ENCODE measurements at regions not wholly inside any gene's neighbourhood (a gene's known extent, or its start where the extent isn't known, plus 50 kb on each side); places are given as distances from the start of the nearest gene placed in this dataset.

DNA sequence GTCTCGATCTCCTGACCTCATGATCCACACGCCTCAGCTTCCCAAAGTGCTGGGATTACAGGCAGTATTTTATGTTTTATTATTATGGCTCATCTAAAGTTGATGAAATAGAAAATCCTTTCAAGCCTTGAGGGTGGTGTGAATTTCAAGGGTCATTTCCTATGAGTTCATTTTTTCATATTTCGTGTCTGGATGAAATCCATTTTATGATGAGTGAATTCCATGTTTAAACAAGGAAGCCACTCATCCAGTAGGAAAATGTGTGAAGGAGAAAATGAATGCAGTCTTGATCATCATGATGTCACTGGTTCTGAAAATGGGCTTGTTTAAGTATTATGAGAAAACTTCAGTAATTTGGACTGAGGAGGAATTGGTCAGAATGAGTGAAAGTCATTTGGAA is 74.6 kb upstream of the ZSWIM6 start:
- POLR2A ChIA-PET = no interaction called here
- TF ChIP-seq, protein P1, sequence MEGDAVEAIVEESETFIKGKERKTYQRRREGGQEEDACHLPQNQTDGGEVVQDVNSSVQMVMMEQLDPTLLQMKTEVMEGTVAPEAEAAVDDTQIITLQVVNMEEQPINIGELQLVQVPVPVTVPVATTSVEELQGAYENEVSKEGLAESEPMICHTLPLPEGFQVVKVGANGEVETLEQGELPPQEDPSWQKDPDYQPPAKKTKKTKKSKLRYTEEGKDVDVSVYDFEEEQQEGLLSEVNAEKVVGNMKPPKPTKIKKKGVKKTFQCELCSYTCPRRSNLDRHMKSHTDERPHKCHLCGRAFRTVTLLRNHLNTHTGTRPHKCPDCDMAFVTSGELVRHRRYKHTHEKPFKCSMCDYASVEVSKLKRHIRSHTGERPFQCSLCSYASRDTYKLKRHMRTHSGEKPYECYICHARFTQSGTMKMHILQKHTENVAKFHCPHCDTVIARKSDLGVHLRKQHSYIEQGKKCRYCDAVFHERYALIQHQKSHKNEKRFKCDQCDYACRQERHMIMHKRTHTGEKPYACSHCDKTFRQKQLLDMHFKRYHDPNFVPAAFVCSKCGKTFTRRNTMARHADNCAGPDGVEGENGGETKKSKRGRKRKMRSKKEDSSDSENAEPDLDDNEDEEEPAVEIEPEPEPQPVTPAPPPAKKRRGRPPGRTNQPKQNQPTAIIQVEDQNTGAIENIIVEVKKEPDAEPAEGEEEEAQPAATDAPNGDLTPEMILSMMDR (IDR thresholded peaks at IDR 0.05; ENCODE audit: low read depth, low read length) = no peak
- Histone ChIP-seq H3K9me3 (ENCODE audit: control insufficient read depth, insufficient read depth, low read length) (no peaks in the 10 kb centered on the region), H3K27ac (ENCODE audit: low read depth, low read length) (no peak overlapping the region), H3K27me3 (ENCODE audit: control insufficient read depth, insufficient read depth, low read length) (no peaks in the 10 kb centered on the region), H3K4me3 (ENCODE audit: low read depth, low read length) (no peak overlapping the region)
- CTCF ChIA-PET = no interaction called here
- DNase-seq (ENCODE audit: low read depth, low spot score) = no peak

DNA sequence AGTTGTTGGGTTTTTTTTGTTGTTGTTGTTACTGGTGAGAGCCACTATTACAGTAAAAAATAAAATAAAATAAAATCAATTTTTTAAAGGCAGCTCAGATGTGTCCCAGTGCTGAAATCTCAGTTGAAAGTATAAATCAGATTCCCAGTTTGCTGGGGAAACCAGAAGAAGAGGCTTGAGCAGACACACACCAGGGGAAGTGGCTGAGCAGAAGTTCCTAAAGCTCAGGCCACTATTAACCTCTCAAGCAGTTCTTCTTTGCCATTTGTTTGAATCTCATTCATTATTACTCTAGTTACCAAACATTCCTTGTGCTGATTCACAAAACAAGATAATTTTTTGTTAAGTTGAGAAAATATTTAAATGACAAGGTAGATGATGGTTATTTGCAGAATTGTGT is 70.9 kb upstream of the ZSWIM6 start:
- H3K27me3 ChIP-seq (ENCODE audit: control insufficient read depth, insufficient read depth, low read length) = no peaks in the 10 kb centered on the region
- ChIA-PET CTCF (no interaction called here), POLR2A (no interaction called here)
- no peak overlapping the region for H3K27ac ChIP-seq (ENCODE audit: low read depth, low read length)
- TF ChIP-seq, protein P1 (IDR thresholded peaks at IDR 0.05; ENCODE audit: low read depth, low read length) = no peak
- no peak overlapping the region for H3K4me3 ChIP-seq (ENCODE audit: low read depth, low read length)
- H3K9me3 ChIP-seq (ENCODE audit: control insufficient read depth, insufficient read depth, low read length) = no peaks in the 10 kb centered on the region
- DNase-seq (ENCODE audit: low read depth, low spot score) = no peak

DNA sequence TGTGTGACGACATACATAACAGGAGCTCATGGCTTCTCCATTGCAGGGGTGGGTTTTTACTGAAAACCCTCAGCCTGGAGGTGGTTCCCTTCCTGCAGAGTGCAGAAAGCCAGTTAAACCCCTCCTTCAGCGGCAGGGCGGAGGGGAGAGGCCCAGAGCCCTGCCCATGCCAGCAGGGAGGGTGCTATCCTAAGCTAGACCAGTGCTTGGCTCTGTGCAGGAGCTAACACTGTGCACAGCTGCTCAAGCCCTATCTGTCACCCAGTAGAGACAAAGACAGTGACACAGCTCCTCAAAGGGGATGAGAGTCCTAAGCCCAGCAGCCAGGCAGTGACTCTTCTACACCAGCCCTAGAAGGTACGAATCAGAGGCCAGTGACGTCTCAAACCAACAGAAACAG is 70.0 kb upstream of the ZSWIM6 start:
- POLR2A ChIA-PET = no interaction called here
- H3K27me3 ChIP-seq (ENCODE audit: control insufficient read depth, insufficient read depth, low read length) = no peaks in the 10 kb centered on the region
- DNase-seq (ENCODE audit: low read depth, low spot score) = no peak
- CTCF ChIA-PET = interaction anchor here (0.5 kb wide), 1 partner anchor 14 kb away, joined by 3 read pairs; no protein-coding TSS in a partner anchor
- H3K4me3 ChIP-seq (ENCODE audit: low read depth, low read length) = no peak overlapping the region
- H3K27ac ChIP-seq (ENCODE audit: low read depth, low read length) = no peak overlapping the region
- TF ChIP-seq, protein P1 (IDR thresholded peaks at IDR 0.05; ENCODE audit: low read depth, low read length) = no peak
- H3K9me3 ChIP-seq (ENCODE audit: control insufficient read depth, insufficient read depth, low read length) = no peaks in the 10 kb centered on the region

DNA sequence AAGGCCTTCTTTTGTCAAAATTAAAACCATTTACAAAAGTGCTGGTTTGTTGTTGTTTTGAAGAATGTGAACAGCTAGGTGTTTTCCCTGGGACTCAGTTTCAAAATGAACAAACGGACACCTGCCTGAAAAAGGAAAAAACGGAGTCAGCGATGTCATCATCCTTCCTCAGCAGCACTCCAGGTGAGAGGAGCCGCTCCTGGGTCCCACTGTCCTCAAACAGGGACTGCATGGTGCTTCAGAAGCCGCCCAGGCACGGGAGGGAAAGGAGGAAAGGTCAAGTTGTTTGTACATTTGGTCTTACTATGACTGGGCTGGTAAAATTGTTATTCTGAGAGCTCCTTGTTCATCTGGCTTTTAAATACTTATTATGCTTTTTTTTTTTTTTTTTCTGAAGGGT is 69.0 kb upstream of the ZSWIM6 start:
- TF ChIP-seq, protein P1 (IDR thresholded peaks at IDR 0.05; ENCODE audit: low read depth, low read length) = no peak
- POLR2A ChIA-PET = no interaction called here

DNA sequence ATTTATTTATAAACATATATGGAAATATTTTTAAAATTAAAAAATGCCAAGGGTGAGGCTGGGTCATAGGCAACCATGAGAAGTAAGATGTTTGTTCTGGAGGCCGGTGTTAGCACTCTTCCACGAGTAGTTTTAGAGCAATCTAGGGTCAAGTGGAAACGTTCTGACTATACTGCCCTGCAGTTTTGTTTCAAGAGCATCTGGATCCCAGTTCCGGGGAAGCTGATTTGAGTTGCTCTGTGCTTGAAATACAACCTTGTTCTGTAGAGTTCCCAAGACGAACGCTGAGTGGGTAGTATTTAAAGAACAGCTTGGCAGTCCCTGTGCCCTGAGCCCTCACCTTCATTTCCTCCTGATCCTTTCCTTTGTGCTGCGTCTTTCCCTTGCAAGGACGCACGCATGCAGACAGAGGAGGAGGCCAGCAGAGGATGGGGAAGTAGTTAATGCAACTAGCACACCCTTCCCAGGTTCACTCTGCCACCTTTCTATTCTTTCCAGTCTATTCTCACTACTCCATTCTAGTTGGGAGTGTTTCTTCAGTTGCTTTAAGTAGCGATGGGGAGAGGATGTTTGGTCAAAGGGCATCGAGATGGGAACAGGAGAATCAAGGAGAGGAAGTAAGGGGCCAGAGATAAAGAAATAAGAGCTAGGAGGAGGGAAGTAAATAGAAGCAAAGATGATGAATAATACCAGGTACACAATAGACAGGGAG is 68.3 kb upstream of the ZSWIM6 start:
- Histone ChIP-seq H3K4me3 (ENCODE audit: low read depth, low read length) (no peak overlapping the region), H3K27me3 (ENCODE audit: control insufficient read depth, insufficient read depth, low read length) (no peaks in the 10 kb centered on the region), H3K27ac (ENCODE audit: low read depth, low read length) (no peak overlapping the region), H3K9me3 (ENCODE audit: control insufficient read depth, insufficient read depth, low read length) (no peaks in the 10 kb centered on the region)
- ChIA-PET CTCF (no interaction called here), POLR2A (no interaction called here)
- TF ChIP-seq, protein P1 (IDR thresholded peaks at IDR 0.05; ENCODE audit: low read depth, low read length) = no peak
- no peak for DNase-seq (ENCODE audit: low read depth, low spot score)

More for the DNA sequence above, 69.0 kb upstream of the ZSWIM6 start:
- no peak overlapping the region for H3K27ac ChIP-seq (ENCODE audit: low read depth, low read length)
- CTCF ChIA-PET = interaction anchor here (0.6 kb wide), 1 partner anchor 10 kb away, joined by 3 read pairs; no protein-coding TSS in a partner anchor
- H3K4me3 ChIP-seq (ENCODE audit: low read depth, low read length) = no peak overlapping the region
- H3K27me3 ChIP-seq (ENCODE audit: control insufficient read depth, insufficient read depth, low read length) = no peaks in the 10 kb centered on the region
- H3K9me3 ChIP-seq (ENCODE audit: control insufficient read depth, insufficient read depth, low read length) = no peaks in the 10 kb centered on the region
- no peak for DNase-seq (ENCODE audit: low read depth, low spot score)

All from AG04450 (cell line).